GM23248 (cell line): ENCODE measurements at regions not wholly inside any gene's neighbourhood (a gene's known extent, or its start where the extent isn't known, plus 50 kb on each side); places are given as distances from the start of the nearest gene placed in this dataset.

Experiments used
- DNase-seq: peaks from one replicate; pipeline ENCODE4 v3.0.0-alpha.2; 2015
- H2AFZ ChIP-seq: fragments of 200-600 bp; sonication (generic); 2 replicates; pipeline ENCODE4 v1.6.1; 2016; ENCODE audit warnings: antibody characterized with exemption
- H3F3A ChIP-seq: fragments of 200-600 bp; sonication (generic); 2 replicates; pipeline ENCODE4 v1.6.1; 2016; ENCODE audit warnings: mild to moderate bottlenecking, antibody characterized with exemption, mixed run types; ENCODE audit not compliant: insufficient read depth
- H3K27ac ChIP-seq: fragments of 200-600 bp; sonication (generic); 2 replicates; pipeline ENCODE4 v1.5.1; 2016; ENCODE audit warnings: mild to moderate bottlenecking
- H3K27me3 ChIP-seq: fragments of 200-600 bp; sonication (generic); replicated peaks from 2 replicates; pipeline ENCODE4 v1.6.1; 2016; ENCODE audit warnings: mild to moderate bottlenecking; ENCODE audit not compliant: insufficient read depth
- H3K36me3 ChIP-seq: fragments of 200-600 bp; sonication (generic); 2 replicates; pipeline ENCODE4 v1.6.1; 2016; ENCODE audit warnings: low read depth, mild to moderate bottlenecking
- H3K4me1 ChIP-seq: fragments of 200-600 bp; sonication (generic); 2 replicates; pipeline ENCODE4 v1.6.1; 2016; ENCODE audit warnings: mild to moderate bottlenecking; ENCODE audit not compliant: insufficient read depth
- H3K4me2 ChIP-seq: fragments of 200-600 bp; sonication (generic); one replicate; pipeline ENCODE4 v1.6.1; 2016; ENCODE audit warnings: mild to moderate bottlenecking; ENCODE audit not compliant: unreplicated experiment
- H3K4me3 ChIP-seq: fragments of 200-600 bp; sonication (generic); 2 replicates; pipeline ENCODE4 v1.5.1; 2016; ENCODE audit warnings: mild to moderate bottlenecking
- H3K79me2 ChIP-seq: fragments of 200-600 bp; sonication (generic); 2 replicates; pipeline ENCODE4 v1.6.1; 2016; ENCODE audit warnings: mild to moderate bottlenecking; ENCODE audit not compliant: insufficient read depth
- H3K9ac ChIP-seq: fragments of 200-600 bp; sonication (generic); 2 replicates; pipeline ENCODE4 v1.6.1; 2016; ENCODE audit warnings: mild to moderate bottlenecking
- H3K9me2 ChIP-seq: fragments of 200-600 bp; sonication (generic); 2 replicates; pipeline ENCODE4 v1.6.1; 2016; ENCODE audit warnings: mixed run types, mild to moderate bottlenecking, moderate library complexity; ENCODE audit not compliant: insufficient read depth
- H3K9me3 ChIP-seq: fragments of 200-600 bp; sonication (generic); one replicate; pipeline ENCODE4 v1.6.1; 2017; ENCODE audit warnings: low read depth
- H4K20me1 ChIP-seq: fragments of 200-600 bp; sonication (generic); 2 replicates; pipeline ENCODE4 v1.6.0; 2016; ENCODE audit not compliant: insufficient read depth
- EZH2 ChIP-seq: fragments of 200-600 bp; sonication (generic); IDR thresholded peaks from 2 replicates; pipeline ENCODE4 v1.6.1; 2018; ENCODE audit warnings: antibody characterized with exemption, mild to moderate bottlenecking; ENCODE audit not compliant: insufficient read depth, poor library complexity, severe bottlenecking
- EZH2phosphoT487 ChIP-seq: fragments of 200-600 bp; sonication (generic); IDR thresholded peaks from 2 replicates; pipeline ENCODE4 v1.6.1; 2018; ENCODE audit warnings: antibody characterized with exemption, moderate library complexity, mild to moderate bottlenecking, low read depth; ENCODE audit not compliant: insufficient read depth
- WGBS, 2 experiments: methylation state at CpG; one replicate each; pipeline ENCODE4 v1.1.6; 2015 to 2017; ENCODE audit warnings: low lambda C conversion rate in 2 of 2, low coverage in 1 of 2; ENCODE audit errors: missing lambda C conversion rate in 2 of 2; 5-methylcytosine and 5-hydroxymethylcytosine counted together
- in situ Hi-C: fragments of 300-500 bp; cut with MboI; formaldehyde crosslinking; loops from 2 replicates; pipeline ENCODE4 v1.15.0; 2020

GRCh38 chr12:69105101-69105962, 134.0 kb upstream of the CPSF6 start:
- 81 to 84% methylated on average over 3 of the region's 3 CpGs for WGBS, 2 experiments
- H3K4me2 ChIP-seq, result no peak overlapping the region
- TF ChIP-seq EZH2phosphoT487 (no peak), EZH2 (no peak)

GRCh38 chr12:69106482-69107118, 132.8 kb upstream of the CPSF6 start:
- Histone ChIP-seq H3K27ac (no peak overlapping the region), H3K79me2 (no peaks in the 10 kb centered on the region), H3K4me1 (no peaks in the 10 kb centered on the region), H3K4me3 (no peak overlapping the region), H4K20me1 (no peaks in the 10 kb centered on the region), H3K9me3 (no peaks in the 10 kb centered on the region), H3F3A (no peaks in the 10 kb centered on the region), H3K36me3 (no peaks in the 10 kb centered on the region), H3K9me2 (no peaks in the 10 kb centered on the region), H3K9ac (no peak overlapping the region), H2AFZ (no peak overlapping the region), H3K4me2 (no peak overlapping the region), H3K27me3 (peaks cover 7% of the 10 kb centered on the region; the same call in 1 of the 2 replicates)
- in situ Hi-C loops, result no loop called here
- TF ChIP-seq EZH2phosphoT487 (no peak), EZH2 (no peak)
- 63 to 76% methylated on average over 2 of the region's 2 CpGs for WGBS, 2 experiments
- DNase-seq, result no peak

More at GRCh38 chr12:69105101-69105962, 134.0 kb upstream of the CPSF6 start:
- Histone ChIP-seq H3K9me2 (no peaks in the 10 kb centered on the region), H3K9ac (no peak overlapping the region), H3K4me1 (no peaks in the 10 kb centered on the region), H3K27me3 (peaks cover 13% of the 10 kb centered on the region; the same call in 1 of the 2 replicates), H3K9me3 (no peaks in the 10 kb centered on the region), H3F3A (no peaks in the 10 kb centered on the region), H3K27ac (no peak overlapping the region), H3K36me3 (no peaks in the 10 kb centered on the region), H3K4me3 (no peak overlapping the region), H4K20me1 (no peaks in the 10 kb centered on the region), H3K79me2 (no peaks in the 10 kb centered on the region), H2AFZ (no peak overlapping the region)
- in situ Hi-C loops, result no loop called here
- DNase-seq, result no peak

- no peak overlapping the region for H3K27ac ChIP-seq
- H3K9me3 ChIP-seq, result no peaks in the 10 kb centered on the region
- no peaks in the 10 kb centered on the region for H3K4me1 ChIP-seq
- no peaks in the 10 kb centered on the region for H3K36me3 ChIP-seq
- no peak for DNase-seq
- no peak overlapping the region for H3K4me3 ChIP-seq
- H4K20me1 ChIP-seq, result no peaks in the 10 kb centered on the region
- peaks cover 9% of the 10 kb centered on the region; the same call in 1 of the 2 replicates for H3K27me3 ChIP-seq
- no peak overlapping the region for H3K9ac ChIP-seq
- no peaks in the 10 kb centered on the region for H3K9me2 ChIP-seq
- no peak for TF ChIP-seq EZH2phosphoT487
- no peak for TF ChIP-seq EZH2
- no peaks in the 10 kb centered on the region for H3K79me2 ChIP-seq
- in situ Hi-C loops, result no loop called here
- no peaks in the 10 kb centered on the region for H3F3A ChIP-seq
- H2AFZ ChIP-seq, result no peak overlapping the region
- H3K4me2 ChIP-seq, result no peak overlapping the region
- WGBS, 2 experiments, result 0 to 9% methylated on average over 1 of the region's 1 CpG
Measured at GRCh38 chr12:69107541-69107940, 131.8 kb upstream of the CPSF6 start.

GRCh38 chr12:69108037-69108436, 131.3 kb upstream of the CPSF6 start:
- Histone ChIP-seq H3K4me2 (no peak overlapping the region), H4K20me1 (no peaks in the 10 kb centered on the region), H3K4me1 (no peaks in the 10 kb centered on the region), H3K27me3 (peaks cover 9% of the 10 kb centered on the region; the same call in 1 of the 2 replicates), H3K27ac (no peak overlapping the region), H3K9me3 (no peaks in the 10 kb centered on the region), H3K4me3 (no peak overlapping the region), H3K9ac (no peak overlapping the region), H3K36me3 (no peaks in the 10 kb centered on the region), H3K79me2 (no peaks in the 10 kb centered on the region), H3K9me2 (no peaks in the 10 kb centered on the region), H3F3A (no peaks in the 10 kb centered on the region), H2AFZ (no peak overlapping the region)
- 9% methylated on average over 2 of the region's 2 CpGs for WGBS, 2 experiments
- TF ChIP-seq EZH2 (no peak), EZH2phosphoT487 (no peak)
- DNase-seq, result no peak
- in situ Hi-C loops, result no loop called here
